ENCODE measurements at regions not wholly inside any gene's neighbourhood (a gene's known extent, or its start where the extent isn't known, plus 50 kb on each side); places are given as distances from the start of the nearest gene placed in this dataset.

GRCh38 chr18:75839041-75839440 lies 411.5 kb upstream of the SMIM21 start:
- DNase-seq = no peak

GRCh38 chr18:75837316-75837715 lies 409.8 kb upstream of the SMIM21 start:
- no peak for DNase-seq

GRCh38 chr18:75836516-75836915 lies 409.0 kb upstream of the SMIM21 start:
- no peak for DNase-seq

GRCh38 chr18:75831960-75832359 lies 404.5 kb upstream of the SMIM21 start:
- DNase-seq = no peak

- DNase-seq = no peak
Observed at GRCh38 chr18:75830828-75831227, 403.3 kb upstream of the SMIM21 start.

GRCh38 chr18:75829091-75829490 lies 401.6 kb upstream of the SMIM21 start:
- no peak for DNase-seq

- DNase-seq = no peak
Observed at GRCh38 chr18:75828379-75828778, 400.9 kb upstream of the SMIM21 start.

GRCh38 chr18:75827751-75828287 lies 400.3 kb upstream of the SMIM21 start:
- DNase-seq = no peak

GRCh38 chr18:75824661-75825060 lies 397.2 kb upstream of the SMIM21 start:
- DNase-seq = no peak

- no peak for DNase-seq
Observed at GRCh38 chr18:75823471-75823870, 396.0 kb upstream of the SMIM21 start.

GRCh38 chr18:75818383-75818782 lies 390.9 kb upstream of the SMIM21 start:
- no peak for DNase-seq

GRCh38 chr18:75815767-75816166 lies 388.3 kb upstream of the SMIM21 start:
- no peak for DNase-seq

- no peak for DNase-seq
Observed at GRCh38 chr18:75812761-75813160, 385.3 kb upstream of the SMIM21 start.

GRCh38 chr18:75810961-75811551 lies 383.6 kb upstream of the SMIM21 start:
- DNase-seq = no peak

- no peak for DNase-seq
Observed at GRCh38 chr18:75810516-75810915, 383.0 kb upstream of the SMIM21 start.

- no peak for DNase-seq
Observed at GRCh38 chr18:75809926-75810255, 382.4 kb upstream of the SMIM21 start.

- no peak for DNase-seq
Observed at GRCh38 chr18:75809151-75809925, 381.8 kb upstream of the SMIM21 start.

GRCh38 chr18:75805265-75805664 lies 377.8 kb upstream of the SMIM21 start:
- no peak for DNase-seq

- DNase-seq = no peak
Observed at GRCh38 chr18:75802681-75803080, 375.2 kb upstream of the SMIM21 start.

GRCh38 chr18:75801178-75801577 lies 373.7 kb upstream of the SMIM21 start:
- DNase-seq = no peak

GRCh38 chr18:75800331-75800648 lies 372.8 kb upstream of the SMIM21 start:
- DNase-seq = no peak

GRCh38 chr18:75799449-75800330 lies 372.2 kb upstream of the SMIM21 start:
- no peak for DNase-seq

GRCh38 chr18:75797046-75797445 lies 369.5 kb upstream of the SMIM21 start:
- DNase-seq = no peak

GRCh38 chr18:75790796-75791195 lies 363.3 kb upstream of the SMIM21 start:
- DNase-seq = no peak
